H9 (cell line): ENCODE measurements at regions not wholly inside any gene's neighbourhood (a gene's known extent, or its start where the extent isn't known, plus 50 kb on each side); places are given as distances from the start of the nearest gene placed in this dataset.

ENCODE experiments used
- DNase-seq: peaks from one replicate; pipeline ENCODE4 v3.0.0-alpha.2; 2017
- H2AFZ ChIP-seq: one replicate; pipeline ENCODE4 v1.6.1; 2013; ENCODE audit warnings: mild to moderate bottlenecking, low read length, control low read depth, moderate library complexity
- H2AK5ac ChIP-seq: 2 replicates; pipeline ENCODE4 v1.6.1; 2013; ENCODE audit warnings: low read length, control low read depth, mixed read lengths; ENCODE audit not compliant: insufficient read length
- H2BK120ac ChIP-seq: one replicate; pipeline ENCODE4 v1.6.1; 2013; ENCODE audit warnings: low read depth, mild to moderate bottlenecking, low read length, control low read depth, inconsistent platforms; ENCODE audit not compliant: poor library complexity, severe bottlenecking
- H2BK12ac ChIP-seq: 2 replicates; pipeline ENCODE4 v1.6.1; 2013; ENCODE audit warnings: low read length, control low read depth, mixed read lengths, low read depth; ENCODE audit not compliant: insufficient read length
- H2BK15ac ChIP-seq: 2 replicates; pipeline ENCODE4 v1.6.1; 2013; ENCODE audit warnings: low read depth, low read length, control low read depth
- H2BK20ac ChIP-seq: one replicate; pipeline ENCODE4 v1.6.1; 2013; ENCODE audit warnings: low read depth, mild to moderate bottlenecking, low read length, control low read depth, inconsistent platforms; ENCODE audit not compliant: poor library complexity, severe bottlenecking
- H2BK5ac ChIP-seq: 2 replicates; pipeline ENCODE4 v1.6.1; 2013; ENCODE audit warnings: low read length, control low read depth, mixed read lengths; ENCODE audit not compliant: insufficient read length
- H3K14ac ChIP-seq: 2 replicates; pipeline ENCODE4 v1.6.1; 2013; ENCODE audit warnings: low read length, control low read depth; ENCODE audit not compliant: insufficient read depth
- H3K18ac ChIP-seq: 2 replicates; pipeline ENCODE4 v1.6.1; 2013; ENCODE audit warnings: low read depth, mild to moderate bottlenecking, mixed read lengths, low read length, control low read depth; ENCODE audit not compliant: insufficient read length
- H3K23ac ChIP-seq: 2 replicates; pipeline ENCODE4 v1.6.1; 2013; ENCODE audit warnings: low read length, control low read depth, mixed read lengths, low read depth; ENCODE audit not compliant: insufficient read length
- H3K23me2 ChIP-seq: 2 replicates; pipeline ENCODE4 v1.6.1; 2013; ENCODE audit warnings: low read depth, mild to moderate bottlenecking, mixed read lengths, low read length, control low read depth; ENCODE audit not compliant: insufficient read length, poor library complexity, severe bottlenecking
- H3K27ac ChIP-seq: 2 replicates; pipeline ENCODE4 v1.5.1; 2013; ENCODE audit warnings: low read length, control low read depth, mixed read lengths, low read depth; ENCODE audit not compliant: insufficient read length
- H3K27me3 ChIP-seq: 2 replicates; pipeline ENCODE4 v1.6.1; 2013; ENCODE audit warnings: low read length, control low read depth, inconsistent platforms; ENCODE audit not compliant: insufficient read depth
- H3K4ac ChIP-seq: 2 replicates; pipeline ENCODE4 v1.6.1; 2013; ENCODE audit warnings: low read depth, mild to moderate bottlenecking, control low read depth, inconsistent platforms, low read length, moderate library complexity
- H3K4me1 ChIP-seq: 2 replicates; pipeline ENCODE4 v1.6.1; 2013; ENCODE audit warnings: low read length, control low read depth, inconsistent platforms; ENCODE audit not compliant: insufficient read depth
- H3K4me2 ChIP-seq: 2 replicates; pipeline ENCODE4 v1.6.1; 2013; ENCODE audit warnings: low read length, control low read depth, mixed read lengths; ENCODE audit not compliant: insufficient read length, insufficient read depth
- H3K56ac ChIP-seq: 2 replicates; pipeline ENCODE4 v1.6.1; 2013; ENCODE audit warnings: low read depth, mild to moderate bottlenecking, mixed read lengths, low read length, control low read depth; ENCODE audit not compliant: insufficient read length
- H3K79me1 ChIP-seq: 2 replicates; pipeline ENCODE4 v1.6.1; 2013; ENCODE audit warnings: low read depth, mild to moderate bottlenecking, moderate library complexity, low read length, control low read depth, inconsistent platforms; ENCODE audit not compliant: insufficient read depth, poor library complexity, severe bottlenecking
- H3K79me2 ChIP-seq: 2 replicates; pipeline ENCODE4 v1.6.1; 2013; ENCODE audit warnings: low read length, control low read depth, inconsistent platforms; ENCODE audit not compliant: insufficient read depth
- H3K9ac ChIP-seq: 2 replicates; pipeline ENCODE4 v1.6.1; 2013; ENCODE audit warnings: low read length, control low read depth, mixed read lengths; ENCODE audit not compliant: insufficient read length; ENCODE audit errors: extremely low read depth
- H3K9me3 ChIP-seq: one replicate; pipeline ENCODE4 v1.6.1; 2013; ENCODE audit warnings: low read depth, low read length, inconsistent platforms; ENCODE audit not compliant: control insufficient read depth
- H3T11ph ChIP-seq: one replicate; pipeline ENCODE4 v1.6.1; 2013; ENCODE audit warnings: mild to moderate bottlenecking, low read length, control low read depth, inconsistent platforms
- H4K20me1 ChIP-seq: one replicate; pipeline ENCODE4 v1.6.1; 2013; ENCODE audit not compliant: control insufficient read depth, insufficient read length, insufficient read depth
- H4K5ac ChIP-seq: 2 replicates; pipeline ENCODE4 v1.6.1; 2013; ENCODE audit warnings: low read depth, mild to moderate bottlenecking, mixed read lengths, low read length, control low read depth; ENCODE audit not compliant: insufficient read length
- H4K8ac ChIP-seq: replicated peaks from 2 replicates; pipeline ENCODE4 v1.6.1; 2013; ENCODE audit warnings: low read length, control low read depth, mixed read lengths, low read depth; ENCODE audit not compliant: insufficient read length
- H4K91ac ChIP-seq: 2 replicates; pipeline ENCODE4 v1.6.1; 2013; ENCODE audit warnings: low read depth, mild to moderate bottlenecking, moderate library complexity, mixed read lengths, low read length, control low read depth; ENCODE audit not compliant: insufficient read length
- H3K27ac Mint-ChIP-seq, 3 experiments: 2 replicates in 2 of 3; 3 replicates in 1 of 3; pipeline ENCODE4 v1.8.0; 2020 to 2021; ENCODE audit warnings: mixed read lengths in 3 of 3, mild to moderate bottlenecking in 1 of 3, moderate library complexity in 1 of 3
- H3K27me3 Mint-ChIP-seq: 2 replicates; pipeline ENCODE4 v1.8.0; 2021; ENCODE audit warnings: low read depth, mild to moderate bottlenecking, moderate library complexity, mixed read lengths
- H3K36me3 Mint-ChIP-seq, 3 experiments: 2 replicates in 2 of 3; 3 replicates in 1 of 3; pipeline ENCODE4 v1.8.0; 2020 to 2021; ENCODE audit warnings: low read depth in 3 of 3, mixed read lengths in 3 of 3; ENCODE audit not compliant: insufficient read depth in 1 of 3
- H3K4me1 Mint-ChIP-seq, 2 experiments: 2 replicates each; pipeline ENCODE4 v1.8.0; 2020; ENCODE audit warnings: mixed read lengths in 2 of 2
- H3K4me3 Mint-ChIP-seq, 2 experiments: 2 replicates in 1 of 2; 3 replicates in 1 of 2; pipeline ENCODE4 v1.8.0; 2020 to 2021; ENCODE audit warnings: mild to moderate bottlenecking in 2 of 2, mixed read lengths in 2 of 2, moderate library complexity in 1 of 2
- H3K9me3 Mint-ChIP-seq, 2 experiments: 2 replicates in 1 of 2; 3 replicates in 1 of 2; pipeline ENCODE4 v1.8.0; 2020; ENCODE audit warnings: mild to moderate bottlenecking in 2 of 2, mixed read lengths in 2 of 2, moderate library complexity in 1 of 2
- CTCF ChIP-seq: fragments of 200-600 bp; sonication (generic); conservative IDR thresholded peaks from 3 replicates; pipeline ENCODE4 v1.8.0; 2021; ENCODE audit warnings: antibody characterized with exemption, mild to moderate bottlenecking
- WGBS: extraction: QIAGEN DNeasy Blood & Tissue Kit; methylation state at CpG from one replicate; pipeline ENCODE4 v1.1.7; 2013; ENCODE audit warnings: missing lambda C conversion rate, low lambda C conversion rate, mixed read lengths; ENCODE audit not compliant: insufficient read length; ENCODE audit errors: extremely low coverage; 5-methylcytosine and 5-hydroxymethylcytosine counted together

DNA sequence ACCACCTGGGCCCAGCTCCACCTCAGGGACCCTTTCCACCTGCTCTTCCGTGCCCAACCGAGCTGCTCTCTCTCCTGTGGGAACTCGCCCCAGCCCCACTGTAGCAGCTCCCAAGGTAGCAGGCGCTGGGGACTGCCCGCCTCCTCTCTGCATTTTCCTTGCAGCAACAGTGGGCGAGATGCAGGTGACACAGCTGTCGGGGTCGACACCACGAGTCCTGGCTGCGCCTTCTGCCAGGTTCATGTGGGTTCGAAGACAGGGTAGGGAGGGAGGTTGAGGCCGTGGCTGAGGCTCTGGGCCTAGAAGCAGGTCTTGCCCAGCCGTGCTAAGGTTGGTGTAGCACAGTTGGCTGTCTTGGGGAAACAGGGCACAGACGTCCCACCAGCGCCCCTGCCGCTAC, 245.2 kb upstream of the FSTL5 start:
- Histone ChIP-seq H3K23ac (no peak overlapping the region), H3K9me3 (no peaks in the 10 kb centered on the region), H3K27ac (no peak overlapping the region), H3K14ac (no peak overlapping the region), H3K23me2 (no peaks in the 10 kb centered on the region), H2AK5ac (no peak overlapping the region), H3K4ac (no peak overlapping the region), H3K79me2 (no peaks in the 10 kb centered on the region), H2BK20ac (no peak overlapping the region), H4K8ac (no peak overlapping the region), H3T11ph (no peak overlapping the region), H3K4me1 (no peaks in the 10 kb centered on the region), H3K56ac (no peak overlapping the region), H3K18ac (no peak overlapping the region), H3K27me3 (no peaks in the 10 kb centered on the region), H2BK120ac (no peak overlapping the region), H3K79me1 (no peaks in the 10 kb centered on the region), H2BK15ac (no peak overlapping the region), H3K4me2 (no peak overlapping the region), H2AFZ (no peak overlapping the region), H4K20me1 (no peaks in the 10 kb centered on the region), H4K5ac (no peak overlapping the region), H4K91ac (no peak overlapping the region), H2BK5ac (no peak overlapping the region), H3K9ac (no peak overlapping the region), H2BK12ac (no peak overlapping the region)
- peak overlapping the region in 1 of 3 experiments; percentile 44; a peak in 1 of 7 replicates for H3K27ac Mint-ChIP-seq
- H3K4me3 Mint-ChIP-seq, result no peak overlapping the region
- no peak for TF ChIP-seq CTCF
- no CpG with 5 or more reads among the region's 16 CpGs for WGBS
- H3K27me3 Mint-ChIP-seq, result no peaks in the 10 kb centered on the region
- no peaks in the 10 kb centered on the region for H3K4me1 Mint-ChIP-seq
- DNase-seq, result no peak
- H3K9me3 Mint-ChIP-seq, result no peaks in the 10 kb centered on the region; a peak in 2 of 5 replicates
- H3K36me3 Mint-ChIP-seq, result no peaks in the 10 kb centered on the region
